ENCODE measurements at regions not wholly inside any gene's neighbourhood (a gene's known extent, or its start where the extent isn't known, plus 50 kb on each side); places are given as distances from the start of the nearest gene placed in this dataset.
A peak's percentile ranks its signal among the peaks of the same experiment; 100 is the strongest.

DNA sequence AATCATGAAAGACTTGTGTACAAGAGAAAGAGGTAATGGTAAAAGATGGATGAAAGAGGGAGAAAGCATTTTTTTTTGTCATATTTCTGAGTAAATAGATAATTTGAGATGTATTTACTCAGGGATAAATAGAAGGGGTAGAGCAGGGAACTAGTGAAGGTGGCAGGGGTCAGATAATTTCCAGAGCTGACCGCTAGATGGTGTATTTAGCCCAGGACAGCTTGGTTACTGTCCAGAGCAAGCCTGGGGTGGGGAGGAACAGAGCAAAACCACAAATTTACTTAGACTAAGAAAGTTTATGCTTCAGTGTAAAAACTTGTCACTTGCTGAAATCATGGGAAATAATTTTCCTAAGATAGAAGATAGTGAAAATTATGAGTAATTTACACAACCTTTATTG lies 91.5 kb downstream of the XCL2 start:
- TF ChIP-seq EP300 (IDR thresholded peaks at IDR 0.05; ENCODE audit: borderline replicate concordance in 1 of 2, low read depth in 2 of 2, low read length in 2 of 2) (no peak), POLR2AphosphoS5 (IDR thresholded peaks at IDR 0.05; ENCODE audit: low read depth, low read length) (no peak), JUN (IDR thresholded peaks at IDR 0.05; ENCODE audit: low read depth, low read length) (no peak), CTCF (IDR thresholded peaks at IDR 0.05; ENCODE audit: control extremely low read depth in 1 of 3, insufficient read depth in 1 of 3, low read depth in 1 of 3, low read length in 3 of 3) (peak; percentile 49 to 66 (median 59)), CBX5 (IDR thresholded peaks at IDR 0.05; ENCODE audit: low read depth, low read length) (no peak), EZH2 (IDR thresholded peaks at IDR 0.05; ENCODE audit: low read depth, low read length, severe bottlenecking) (no peak)

All from H1 (cell line).